Retinal pigment epithelial cell (primary cell): ENCODE measurements at regions not wholly inside any gene's neighbourhood (a gene's known extent, or its start where the extent isn't known, plus 50 kb on each side); places are given as distances from the start of the nearest gene placed in this dataset.

ENCODE experiments used
- DNase-seq: peaks from one replicate; pipeline ENCODE4 v3.0.0-alpha.2; 2010; ENCODE audit warnings: low read depth
- H3K4me3 ChIP-seq: 2 replicates; pipeline ENCODE4 v1.5.1; 2011; ENCODE audit warnings: mild to moderate bottlenecking, low read length, control low read depth, moderate library complexity
- CTCF ChIP-seq: conservative IDR thresholded peaks from 2 replicates; pipeline ENCODE4 v1.5.1; 2011; ENCODE audit warnings: low read depth, low read length, control low read depth, inconsistent platforms

GRCh38 chr6:130749402-130749801 is 77.8 kb upstream of the SMLR1 start:
- TF ChIP-seq CTCF = no peak

GRCh38 chr6:130752267-130752666 is 74.9 kb upstream of the SMLR1 start:
- DNase-seq = no peak
- TF ChIP-seq CTCF = no peak
- H3K4me3 ChIP-seq = no peak overlapping the region

More at GRCh38 chr6:130749402-130749801, 77.8 kb upstream of the SMLR1 start:
- DNase-seq = no peak
- H3K4me3 ChIP-seq = no peak overlapping the region

- no peak for TF ChIP-seq CTCF
- DNase-seq = no peak
- H3K4me3 ChIP-seq = no peak overlapping the region
These were observed 72.3 kb upstream of the SMLR1 start for GRCh38 chr6:130754786-130755367.

GRCh38 chr6:130755368-130756034 is 71.7 kb upstream of the SMLR1 start:
- no peak for DNase-seq
- TF ChIP-seq CTCF = no peak
- H3K4me3 ChIP-seq = no peak overlapping the region

GRCh38 chr6:130756824-130757223 is 70.4 kb upstream of the SMLR1 start:
- no peak overlapping the region for H3K4me3 ChIP-seq
- TF ChIP-seq CTCF = no peak
- no peak for DNase-seq

GRCh38 chr6:130758813-130759212 is 68.4 kb upstream of the SMLR1 start:
- DNase-seq = no peak
- TF ChIP-seq CTCF = no peak
- no peak overlapping the region for H3K4me3 ChIP-seq

GRCh38 chr6:130760006-130760405 is 67.2 kb upstream of the SMLR1 start:
- peak; percentile 69 for TF ChIP-seq CTCF
- no peak overlapping the region for H3K4me3 ChIP-seq
- DNase-seq = no peak
